ENCODE measurements at regions not wholly inside any gene's neighbourhood (a gene's known extent, or its start where the extent isn't known, plus 50 kb on each side); places are given as distances from the start of the nearest gene placed in this dataset.
"Not testable (repeated sequence)": the region's sequence is repeated elsewhere in the genome, so short reads cannot be mapped to it uniquely, and the experiment has no call there.

GRCh38 chrX:113919387-113919786 is 664.5 kb upstream of the HTR2C start:
- no peak for DNase-seq (ENCODE audit: low spot score)

DNA sequence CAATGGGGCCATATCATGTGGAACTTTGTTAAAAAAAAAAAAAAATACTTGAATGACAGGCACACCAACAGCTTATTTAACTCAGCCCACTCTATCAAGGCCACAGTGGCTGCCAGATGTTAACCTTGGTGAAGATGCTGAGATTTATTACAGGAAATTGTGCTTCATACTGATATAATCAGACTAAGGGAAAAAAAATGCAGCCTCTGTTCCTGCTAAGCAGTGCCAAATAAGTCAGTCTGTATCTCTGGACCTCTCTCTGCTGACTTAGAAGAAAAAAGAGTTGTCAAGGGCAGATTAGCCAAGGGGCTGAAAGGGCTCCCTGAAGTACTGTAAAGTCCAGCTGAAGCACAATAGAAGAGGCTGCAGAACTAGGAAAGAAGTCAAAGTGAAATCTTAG is 677.7 kb upstream of the HTR2C start:
- DNase-seq (ENCODE audit: low spot score), result no peak

DNA sequence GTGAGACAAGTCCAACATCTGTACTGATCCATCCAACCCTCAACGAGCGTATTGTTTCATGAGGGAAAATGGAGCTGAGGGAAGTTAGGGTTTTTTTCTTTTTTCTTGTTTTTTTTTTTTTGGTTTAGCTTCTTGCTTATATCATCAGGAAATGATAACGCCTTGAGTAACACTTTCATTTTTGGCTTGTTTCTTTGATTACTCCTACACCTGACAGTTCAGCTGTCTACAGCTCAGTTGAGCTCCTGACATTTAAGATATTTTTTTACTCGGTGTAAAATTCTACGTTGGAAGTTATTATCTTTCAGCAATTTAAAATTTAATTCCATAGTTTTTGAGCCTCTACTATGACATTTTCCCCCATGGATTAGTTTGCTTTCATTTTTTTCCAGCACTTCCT is 691.0 kb upstream of the HTR2C start:
- no peak for DNase-seq (ENCODE audit: low spot score)

DNA sequence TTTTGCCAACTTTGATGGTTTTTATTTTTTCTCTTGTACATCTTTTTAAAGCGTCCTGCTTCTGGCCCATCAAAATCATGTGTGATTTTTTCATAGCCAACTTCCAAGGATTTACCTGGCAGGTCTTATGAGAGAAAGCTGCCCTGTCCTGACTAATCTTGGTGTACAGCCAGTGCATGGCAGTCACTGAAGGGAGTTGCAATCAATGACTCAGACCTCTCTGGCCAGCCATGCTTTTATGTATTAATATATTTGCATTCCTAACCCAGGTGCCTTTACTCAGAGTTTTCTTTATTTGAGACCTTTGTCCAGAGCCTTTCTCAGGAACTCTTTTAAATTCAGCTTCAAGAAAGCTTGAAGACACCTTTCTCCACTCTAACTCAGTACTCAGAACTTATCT is 691.5 kb upstream of the HTR2C start:
- DNase-seq (ENCODE audit: low spot score), result no peak

DNA sequence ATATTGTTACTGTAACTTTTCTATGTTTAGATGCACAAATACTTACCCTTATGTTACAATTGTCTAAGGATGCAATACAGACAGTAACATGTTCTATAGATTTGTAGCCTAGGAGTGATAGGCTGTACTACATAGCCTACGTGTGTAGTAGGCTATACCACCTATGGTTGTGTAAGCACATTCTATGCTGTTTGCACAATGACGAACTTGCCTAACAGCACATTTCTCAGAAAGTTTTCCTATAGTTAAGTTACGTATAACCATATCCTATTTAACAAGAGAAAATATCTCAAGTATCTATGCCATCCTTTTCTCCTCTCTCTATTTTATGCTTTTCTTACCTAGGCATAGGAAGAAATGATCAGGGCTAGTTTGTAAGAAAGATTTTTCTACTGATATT is 710.8 kb upstream of the HTR2C start:
- no peak for DNase-seq (ENCODE audit: low spot score)

DNA sequence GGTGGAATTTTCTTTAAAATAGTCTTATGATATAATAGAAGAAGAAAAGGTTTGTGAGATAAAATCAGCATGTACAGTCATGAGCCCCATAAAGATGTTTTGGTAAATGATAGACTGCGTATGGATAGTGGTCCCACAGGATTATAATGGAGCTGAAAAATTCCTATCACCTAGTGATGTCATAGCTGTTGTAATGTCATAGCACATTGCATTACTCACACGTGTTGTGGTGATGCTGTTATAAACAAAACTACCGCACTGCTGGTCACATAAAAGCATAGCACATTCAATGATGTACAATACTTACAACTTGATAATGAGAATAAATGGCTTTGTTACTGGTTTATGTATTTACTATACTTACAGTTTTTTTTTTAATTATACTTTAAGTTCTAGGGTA is 715.2 kb upstream of the HTR2C start:
- no peak for DNase-seq (ENCODE audit: low spot score)

- no peak for DNase-seq (ENCODE audit: low spot score)
Observed at GRCh38 chrX:113868177-113868576, 715.7 kb upstream of the HTR2C start.

- DNase-seq (ENCODE audit: low spot score), result no peak
Observed at GRCh38 chrX:113849408-113849807, 734.5 kb upstream of the HTR2C start.

- DNase-seq (ENCODE audit: low spot score), result no peak
Observed at GRCh38 chrX:113833096-113834055, 750.5 kb upstream of the HTR2C start.

DNA sequence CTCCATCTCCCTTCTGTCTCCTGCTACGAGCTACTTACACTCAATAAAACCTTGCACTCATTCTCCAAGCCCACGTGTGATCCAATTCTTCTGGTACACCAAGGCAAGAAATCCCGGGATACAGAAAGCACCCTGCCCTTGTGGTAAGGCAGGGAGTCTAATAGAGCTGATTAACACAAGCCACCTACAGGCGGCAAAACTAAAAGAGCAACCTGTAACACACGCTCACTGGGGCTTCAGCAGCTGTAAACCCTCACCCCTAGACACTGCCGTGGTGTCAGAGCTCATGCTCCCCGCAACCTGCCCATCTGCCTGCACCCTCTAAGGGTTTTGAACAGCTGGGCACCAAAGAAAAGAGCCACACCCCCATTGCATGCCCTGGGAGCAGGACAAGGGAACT is 755.4 kb upstream of the HTR2C start:
- no peak for DNase-seq (ENCODE audit: low spot score)

GRCh38 chrX:113818346-113818745 is 765.5 kb upstream of the HTR2C start:
- DNase-seq (ENCODE audit: low spot score), result no peak

DNA sequence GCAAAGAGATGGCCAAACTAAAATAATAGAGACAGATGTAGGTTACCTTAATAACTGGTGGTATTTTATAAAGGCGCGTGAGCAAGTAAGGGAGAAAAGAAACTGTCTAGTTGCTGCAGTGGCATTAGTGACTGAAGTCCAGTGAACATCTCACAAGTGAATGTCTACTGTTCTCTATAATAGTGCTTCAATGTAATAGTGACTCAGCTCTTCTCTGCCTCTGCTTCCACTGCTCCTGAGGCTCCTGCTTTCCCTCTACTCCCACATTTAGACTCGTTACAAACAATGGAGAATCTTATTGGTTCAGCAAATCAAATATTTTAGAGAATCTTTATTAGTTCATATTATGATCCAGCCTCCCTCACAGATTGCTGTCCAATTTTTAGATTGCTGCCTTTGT is 779.1 kb upstream of the HTR2C start:
- no peak for DNase-seq (ENCODE audit: low spot score)

- DNase-seq (ENCODE audit: low spot score), result no peak
Observed at GRCh38 chrX:113804291-113804690, 779.6 kb upstream of the HTR2C start.

DNA sequence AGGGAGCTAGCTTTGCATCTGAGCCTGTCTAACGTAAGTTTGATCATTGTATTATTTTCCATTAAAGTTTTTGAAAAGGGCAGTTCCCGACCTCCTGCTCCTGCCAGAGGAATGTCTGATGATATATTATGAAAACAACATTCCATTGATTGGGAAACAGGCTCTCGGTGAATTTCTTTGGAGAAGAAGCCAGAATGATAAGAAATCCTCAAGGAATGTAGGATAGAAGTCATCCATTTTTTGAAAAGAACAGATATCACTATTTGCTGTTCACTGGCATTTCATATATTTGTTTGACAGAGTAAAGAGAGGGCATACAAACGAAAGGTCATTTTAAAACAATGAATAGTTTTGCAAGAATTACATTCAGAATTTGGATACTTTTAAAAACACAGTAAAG is 781.0 kb upstream of the HTR2C start:
- no peak for DNase-seq (ENCODE audit: low spot score)

- DNase-seq (ENCODE audit: low spot score), result no peak
Observed at GRCh38 chrX:113800955-113801354, 782.9 kb upstream of the HTR2C start.

- no peak for DNase-seq (ENCODE audit: low spot score)
Observed at GRCh38 chrX:113793563-113793962, 790.3 kb upstream of the HTR2C start.

GRCh38 chrX:113790987-113791386 is 792.9 kb upstream of the HTR2C start:
- no peak for DNase-seq (ENCODE audit: low spot score)

DNA sequence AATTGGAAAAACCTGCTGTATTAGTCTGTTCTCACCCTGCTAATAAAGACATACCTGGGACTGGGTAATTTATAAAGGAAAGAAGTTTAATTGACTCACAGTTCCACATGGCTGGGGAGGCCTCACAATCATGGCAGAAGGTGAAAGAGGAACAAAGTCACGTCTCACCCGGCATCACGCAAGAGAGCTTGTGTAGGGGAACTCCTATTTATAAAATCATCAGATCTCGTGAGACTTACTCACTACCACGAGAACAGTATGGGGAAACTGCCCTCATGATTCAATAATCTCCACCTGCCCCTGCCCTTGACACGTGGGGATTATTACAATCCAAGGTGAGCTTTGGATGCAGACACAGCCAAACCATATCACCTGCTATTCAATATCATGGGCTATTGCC is 799.1 kb upstream of the HTR2C start:
- DNase-seq (ENCODE audit: low spot score), result not testable (repeated sequence)

- no peak for DNase-seq (ENCODE audit: low spot score)
Observed at GRCh38 chrX:113770806-113771205, 813.1 kb upstream of the HTR2C start.

GRCh38 chrX:113770071-113770470 is 813.8 kb upstream of the HTR2C start:
- DNase-seq (ENCODE audit: low spot score), result no peak

- no peak for DNase-seq (ENCODE audit: low spot score)
Observed at GRCh38 chrX:113759422-113759821, 824.5 kb upstream of the HTR2C start.

- DNase-seq (ENCODE audit: low spot score), result no peak
Observed at GRCh38 chrX:113747274-113747973, 836.5 kb upstream of the HTR2C start.

DNA sequence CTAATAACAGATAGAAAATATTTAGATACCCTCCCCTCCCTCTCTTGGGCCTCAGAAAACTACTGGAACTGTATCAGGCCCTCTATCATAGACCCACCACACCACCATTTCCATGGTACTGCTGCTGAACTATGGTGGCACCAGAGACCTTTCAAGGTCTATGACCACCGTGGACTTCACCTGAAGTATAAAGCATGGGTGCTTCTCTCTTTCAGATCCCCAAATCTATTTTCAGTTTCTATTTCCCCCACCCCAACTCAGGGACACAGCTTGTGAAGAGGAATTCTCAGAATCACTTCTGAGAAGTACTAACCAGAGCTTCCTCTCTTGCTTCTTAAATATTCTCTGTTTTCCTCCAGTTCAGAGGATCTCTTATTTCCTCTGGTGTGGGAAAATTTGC is 840.8 kb upstream of the HTR2C start:
- no peak for DNase-seq (ENCODE audit: low spot score)

Measured in GM03348 (cell line).